K562 (cell line): ENCODE measurements at regions not wholly inside any gene's neighbourhood (a gene's known extent, or its start where the extent isn't known, plus 50 kb on each side); places are given as distances from the start of the nearest gene placed in this dataset.

Source experiments
- ATAC-seq: fragments of 200-7000 bp; cut with Tn5 transposase; 3 replicates; pipeline ENCODE4 v1.9.1; 2020; ENCODE audit warnings: moderate library complexity
- BruUV-seq: library from RNA; stranded (reverse); fragments of 400-500 nt; replicated peaks from 2 replicates; lab custom pipeline; 2021; lab: Mats Ljungman, UMichigan
- CTCF ChIA-PET: fragments of 300-600 bp; formaldehyde crosslinking; extraction: SDS; loops from one replicate; lab custom pipeline; 2021; ENCODE audit warnings: low intra/inter-chr PET ratio; lab: Yijun Ruan, JAX
- POLR2A ChIA-PET: fragments of 300-600, 350-650 bp; sonication (Branson Sonifier 250); formaldehyde crosslinking; extraction: SDS; loops from one replicate; lab custom pipeline; 2021; ENCODE audit warnings: antibody characterized with exemption, inconsistent platforms; lab: Yijun Ruan, JAX
- DNase-seq, 4 experiments: peaks; one replicate each; pipeline versions ENCODE4 v3.0.0 to v3.0.0-alpha.2; 2011 to 2018; ENCODE audit warnings: low spot score in 3 of 4, mixed read lengths in 3 of 4; ENCODE audit errors: extremely low read depth in 1 of 4
- FAIRE-seq: peaks from 2 replicates; lab custom pipeline; 2011; peaks lifted over from hg19 to GRCh38; lab: Jason Lieb, UNC
- H2AFZ ChIP-seq: 2 replicates; pipeline ENCODE4 v1.6.0; 2011; ENCODE audit warnings: low read depth, low read length, control low read depth, inconsistent platforms
- H3K27ac ChIP-seq: fragments of 200-600 bp; 3 replicates; pipeline ENCODE4 v1.8.0; 2011; ENCODE audit warnings: low read depth, mild to moderate bottlenecking, control low read depth, inconsistent platforms, low read length, moderate library complexity, mixed read lengths; ENCODE audit errors: extremely low read depth
- H3K27me3 ChIP-seq, 2 experiments: fragments of 300-600 bp in 1 of 2; 2 replicates in 1 of 2; 3 replicates in 1 of 2; pipeline versions ENCODE4 v1.6.0 to v1.8.0; 2011; ENCODE audit warnings: inconsistent platforms in 2 of 2, low read length in 2 of 2, mild to moderate bottlenecking in 1 of 2, mixed read lengths in 1 of 2, moderate library complexity in 1 of 2; ENCODE audit not compliant: control insufficient read depth in 2 of 2, insufficient read depth in 2 of 2
- H3K36me3 ChIP-seq: fragments of 300-600 bp; 3 replicates; pipeline ENCODE4 v1.8.0; 2011; ENCODE audit warnings: mild to moderate bottlenecking, low read length, inconsistent platforms; ENCODE audit not compliant: control insufficient read depth, insufficient read depth
- H3K4me1 ChIP-seq, 2 experiments: fragments of 200-600 bp in 1 of 2; replicated peaks in 1 of 2; 2 replicates in 1 of 2; 3 replicates in 1 of 2; pipeline versions ENCODE4 v1.5.1 to v1.8.0; 2011; ENCODE audit warnings: inconsistent platforms in 2 of 2, low read length in 2 of 2, mild to moderate bottlenecking in 1 of 2, mixed read lengths in 1 of 2, moderate library complexity in 1 of 2; ENCODE audit not compliant: control insufficient read depth in 2 of 2, insufficient read depth in 2 of 2
- H3K4me2 ChIP-seq: 2 replicates; pipeline ENCODE4 v1.6.1; 2011; ENCODE audit warnings: low read length, control low read depth, inconsistent platforms, mixed read lengths; ENCODE audit not compliant: insufficient read depth
- H3K4me3 ChIP-seq: fragments of 200-600 bp; sonication (generic), shearing (Covaris generic); 2 replicates; pipeline ENCODE4 v1.5.1; 2016; ENCODE audit warnings: control low read depth, inconsistent platforms
- H3K79me2 ChIP-seq: fragments of 200-600 bp; 3 replicates; pipeline ENCODE4 v1.8.0; 2011; ENCODE audit warnings: low read length, inconsistent platforms; ENCODE audit not compliant: control insufficient read depth, insufficient read depth
- H3K9ac ChIP-seq, 2 experiments: 2 replicates each; pipeline versions ENCODE4 v1.6.0 to v1.6.1; 2011; ENCODE audit warnings: low read depth in 2 of 2, low read length in 2 of 2, control low read depth in 1 of 2, inconsistent platforms in 1 of 2, mild to moderate bottlenecking in 1 of 2, mixed read lengths in 1 of 2; ENCODE audit not compliant: insufficient read depth in 1 of 2
- H3K9me1 ChIP-seq: one replicate; pipeline ENCODE4 v1.6.0; 2011; ENCODE audit warnings: inconsistent platforms, mild to moderate bottlenecking, low read length, moderate library complexity; ENCODE audit not compliant: control insufficient read depth, insufficient read depth
- H3K9me3 ChIP-seq: replicated peaks from 2 replicates; pipeline ENCODE4 v1.5.1; 2011; ENCODE audit warnings: low read depth, low read length, inconsistent platforms; ENCODE audit not compliant: control insufficient read depth, insufficient read depth
- H4K20me1 ChIP-seq: replicated peaks from 2 replicates; pipeline ENCODE4 v1.6.1; 2011; ENCODE audit warnings: low read length, inconsistent platforms, mixed read lengths; ENCODE audit not compliant: control insufficient read depth, insufficient read depth
- ZNF316 ChIP-seq: fragments of 450-650 bp; IDR thresholded peaks from 2 replicates; pipeline ENCODE4 v1.6.1; 2016
- WGBS: fragments of 100-300 bp; shearing (Covaris generic); methylation state at CpG from one replicate; pipeline ENCODE4 v1.1.6; 2016; ENCODE audit warnings: low coverage, mixed read lengths; ENCODE audit not compliant: insufficient coverage; ENCODE audit errors: missing lambda C conversion rate; 5-methylcytosine and 5-hydroxymethylcytosine counted together
- in situ Hi-C: fragments of 300-500 bp; cut with MboI; formaldehyde crosslinking; loops from 4 replicates; pipeline ENCODE4 v1.15.0; 2018; ENCODE audit warnings: inconsistent platforms, mixed read lengths
- intact Hi-C: fragments of 100-400 bp; cut with micrococcal nuclease; formaldehyde crosslinking; loops from 2 replicates; pipeline ENCODE4 v1.14.2; 2022
- TF ChIP-seq, protein P1 (sequence below), 2 experiments: fragments of 450-650 bp in 1 of 2; sonication (generic) in 1 of 2; formaldehyde crosslinking in 1 of 2; IDR thresholded peaks; 2 replicates each; pipeline versions ENCODE4 v1.7.1 to v1.9.0; 2016 to 2022; ENCODE audit warnings: inconsistent platforms in 1 of 2, mild to moderate bottlenecking in 1 of 2, missing genetic modification reagents in 1 of 2

DNA sequence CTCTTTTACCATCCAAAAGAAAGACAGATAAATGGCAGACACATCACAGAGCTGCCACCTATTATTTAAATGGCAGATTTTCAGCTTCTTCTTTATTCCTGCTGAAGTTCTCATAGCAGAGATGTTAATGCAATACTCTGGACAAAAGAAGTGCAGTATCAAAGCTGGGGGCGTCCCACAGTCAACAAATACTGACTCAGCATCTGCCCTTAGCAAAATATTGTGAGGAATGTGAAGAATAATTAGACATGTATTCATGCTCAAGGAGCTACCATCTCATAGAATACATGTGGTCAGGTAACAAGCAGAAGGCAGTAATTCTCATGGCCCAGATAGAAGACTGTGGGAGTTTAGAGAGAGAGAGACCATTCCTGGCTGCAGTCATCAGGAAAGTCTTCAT, 108.0 kb upstream of the TANK start:
- H3K4me1 ChIP-seq = no peaks in the 10 kb centered on the region
- in situ Hi-C loops = no loop called here
- no peaks in the 10 kb centered on the region for H3K9me1 ChIP-seq
- 0% methylated on average over 1 of the region's 1 CpG for WGBS
- intact Hi-C loops = no loop called here
- ChIA-PET POLR2A (no interaction called here), CTCF (no interaction called here)
- no peak overlapping the region for H3K9ac ChIP-seq
- ATAC-seq (no peak), DNase-seq (no peak), FAIRE-seq (no peak)
- no peak overlapping the region for H3K4me2 ChIP-seq
- no peaks in the 10 kb centered on the region for H4K20me1 ChIP-seq
- no peak overlapping the region for H3K4me3 ChIP-seq
- no peaks in the 10 kb centered on the region for H3K9me3 ChIP-seq
- BruUV-seq = no TSS peak
- H2AFZ ChIP-seq = no peak overlapping the region
- no peaks in the 10 kb centered on the region for H3K27me3 ChIP-seq
- H3K79me2 ChIP-seq = no peaks in the 10 kb centered on the region
- TF ChIP-seq, protein P1, sequence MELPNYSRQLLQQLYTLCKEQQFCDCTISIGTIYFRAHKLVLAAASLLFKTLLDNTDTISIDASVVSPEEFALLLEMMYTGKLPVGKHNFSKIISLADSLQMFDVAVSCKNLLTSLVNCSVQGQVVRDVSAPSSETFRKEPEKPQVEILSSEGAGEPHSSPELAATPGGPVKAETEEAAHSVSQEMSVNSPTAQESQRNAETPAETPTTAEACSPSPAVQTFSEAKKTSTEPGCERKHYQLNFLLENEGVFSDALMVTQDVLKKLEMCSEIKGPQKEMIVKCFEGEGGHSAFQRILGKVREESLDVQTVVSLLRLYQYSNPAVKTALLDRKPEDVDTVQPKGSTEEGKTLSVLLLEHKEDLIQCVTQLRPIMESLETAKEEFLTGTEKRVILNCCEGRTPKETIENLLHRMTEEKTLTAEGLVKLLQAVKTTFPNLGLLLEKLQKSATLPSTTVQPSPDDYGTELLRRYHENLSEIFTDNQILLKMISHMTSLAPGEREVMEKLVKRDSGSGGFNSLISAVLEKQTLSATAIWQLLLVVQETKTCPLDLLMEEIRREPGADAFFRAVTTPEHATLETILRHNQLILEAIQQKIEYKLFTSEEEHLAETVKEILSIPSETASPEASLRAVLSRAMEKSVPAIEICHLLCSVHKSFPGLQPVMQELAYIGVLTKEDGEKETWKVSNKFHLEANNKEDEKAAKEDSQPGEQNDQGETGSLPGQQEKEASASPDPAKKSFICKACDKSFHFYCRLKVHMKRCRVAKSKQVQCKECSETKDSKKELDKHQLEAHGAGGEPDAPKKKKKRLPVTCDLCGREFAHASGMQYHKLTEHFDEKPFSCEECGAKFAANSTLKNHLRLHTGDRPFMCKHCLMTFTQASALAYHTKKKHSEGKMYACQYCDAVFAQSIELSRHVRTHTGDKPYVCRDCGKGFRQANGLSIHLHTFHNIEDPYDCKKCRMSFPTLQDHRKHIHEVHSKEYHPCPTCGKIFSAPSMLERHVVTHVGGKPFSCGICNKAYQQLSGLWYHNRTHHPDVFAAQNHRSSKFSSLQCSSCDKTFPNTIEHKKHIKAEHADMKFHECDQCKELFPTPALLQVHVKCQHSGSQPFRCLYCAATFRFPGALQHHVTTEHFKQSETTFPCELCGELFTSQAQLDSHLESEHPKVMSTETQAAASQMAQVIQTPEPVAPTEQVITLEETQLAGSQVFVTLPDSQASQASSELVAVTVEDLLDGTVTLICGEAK (IDR thresholded peaks at IDR 0.05) = no peak
- TF ChIP-seq, protein P1 (CRISPR knock-in tag; IDR thresholded peaks at IDR 0.05) = no peak
- TF ChIP-seq ZNF316 = 0 out of 2 replicates have a peak, but pooled peaks have one; percentile 11
- H3K36me3 ChIP-seq = no peaks in the 10 kb centered on the region
- H3K27ac ChIP-seq = no peak overlapping the region
